GM21786 (cell line): ENCODE measurements at regions not wholly inside any gene's neighbourhood (a gene's known extent, or its start where the extent isn't known, plus 50 kb on each side); places are given as distances from the start of the nearest gene placed in this dataset.

Experiments
- ATAC-seq: cut with Tn5 transposase; IDR thresholded peaks from one replicate; pipeline ENCODE4 v1.9.1; 2021; ENCODE audit not compliant: unreplicated experiment

DNA sequence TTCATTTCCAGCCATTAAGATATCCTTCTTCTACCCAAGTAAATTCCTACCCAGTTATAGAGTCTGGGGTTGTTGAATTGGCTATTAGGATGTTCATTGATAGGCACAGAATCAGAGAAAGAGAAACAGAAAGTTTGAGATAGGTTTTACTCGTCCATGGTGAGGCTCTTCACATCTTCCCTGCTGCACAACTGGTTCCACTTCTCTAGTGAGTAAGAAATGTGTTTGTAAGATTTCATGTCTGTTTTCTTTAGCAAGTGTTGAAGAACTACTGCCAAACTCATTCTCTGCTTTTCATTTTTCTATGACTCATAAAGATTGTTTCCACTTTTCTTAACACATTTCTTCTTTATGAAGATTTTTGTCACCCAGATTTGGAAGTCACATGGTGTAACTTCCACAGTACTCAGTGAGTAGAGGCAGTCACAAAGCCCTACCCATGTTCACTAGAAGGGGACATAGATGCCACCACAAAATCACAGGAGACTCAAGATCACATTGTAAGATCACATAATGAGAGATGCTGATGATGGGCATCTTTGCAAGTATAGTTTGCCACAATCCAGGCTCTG, 152.3 kb downstream of the SNX7 start:
- ATAC-seq = peak; percentile 50

DNA sequence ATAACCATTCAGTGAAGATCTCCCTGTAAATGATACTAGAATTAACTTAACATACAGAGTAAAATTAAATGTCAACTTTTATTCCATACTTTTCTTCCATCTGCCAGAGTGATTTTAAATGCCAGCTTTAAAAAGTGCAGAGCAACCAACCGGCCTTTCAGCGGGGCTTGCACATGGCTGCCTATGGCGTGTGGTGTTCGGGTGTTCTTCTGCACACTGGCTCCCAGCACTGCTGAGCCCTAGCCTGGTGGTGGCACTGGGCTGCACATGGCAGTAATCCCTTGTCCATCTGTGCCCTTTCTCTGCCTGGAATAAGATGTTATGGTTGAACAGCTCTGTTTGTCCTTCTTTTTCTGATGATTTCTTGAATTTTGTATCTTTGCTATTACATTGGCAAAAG, 156.3 kb downstream of the SNX7 start:
- no peak for ATAC-seq

DNA sequence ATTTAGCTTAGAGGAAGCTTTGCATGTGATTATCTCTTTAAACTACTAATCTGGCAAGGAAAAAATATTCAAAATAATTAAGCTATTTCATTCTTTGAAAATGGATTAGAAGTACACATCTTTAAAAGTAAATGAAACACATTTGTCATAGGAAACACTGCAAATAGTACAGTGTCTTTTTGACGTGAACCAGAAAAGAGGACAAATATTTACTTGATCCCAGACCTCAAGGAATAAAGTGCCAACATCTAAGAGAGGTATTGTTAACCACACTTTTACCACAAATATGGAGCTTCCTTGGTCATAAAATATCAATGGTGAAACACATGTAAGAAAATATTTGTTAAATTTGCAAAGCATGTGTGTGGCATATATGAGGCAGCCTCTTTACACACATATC, 159.9 kb downstream of the SNX7 start:
- no peak for ATAC-seq

DNA sequence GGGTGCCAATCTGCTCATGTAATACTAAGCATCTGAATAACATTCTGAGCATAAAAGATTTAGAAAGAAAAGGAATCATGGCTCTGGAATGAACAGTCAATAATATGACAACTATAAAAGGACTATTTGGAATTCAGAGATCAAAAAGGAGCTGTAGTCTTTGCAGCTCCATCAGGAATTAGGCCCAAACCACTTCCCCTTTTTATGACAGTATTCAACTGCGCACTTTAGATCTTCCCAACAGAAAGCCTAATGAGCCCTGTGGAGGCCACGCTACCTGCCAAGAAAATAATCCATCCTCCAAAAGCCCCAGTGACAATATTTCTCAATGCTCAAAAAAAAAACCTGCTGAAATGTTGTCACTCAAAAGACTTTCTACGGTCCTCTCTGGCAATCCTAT, 163.2 kb downstream of the SNX7 start:
- ATAC-seq = no peak

DNA sequence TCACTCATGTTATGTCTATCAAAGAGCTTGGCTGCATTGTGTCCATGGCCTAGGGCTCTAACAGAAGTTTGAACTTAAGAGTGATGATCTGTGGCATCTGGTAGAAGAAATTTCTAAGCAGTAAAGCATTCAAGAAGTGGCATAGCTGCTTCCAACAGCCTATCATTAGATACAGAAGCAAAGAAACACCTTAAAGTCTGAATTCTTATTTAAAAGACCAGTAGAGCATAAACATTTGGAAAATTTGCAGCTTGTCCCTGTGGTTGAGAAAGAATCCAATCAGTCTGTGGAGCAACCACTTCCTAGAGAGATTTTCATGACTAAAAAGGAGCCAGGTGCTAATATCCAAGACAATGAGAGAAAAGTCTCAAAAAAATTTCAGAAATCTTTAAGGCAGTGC, 165.5 kb downstream of the SNX7 start:
- ATAC-seq = no peak

DNA sequence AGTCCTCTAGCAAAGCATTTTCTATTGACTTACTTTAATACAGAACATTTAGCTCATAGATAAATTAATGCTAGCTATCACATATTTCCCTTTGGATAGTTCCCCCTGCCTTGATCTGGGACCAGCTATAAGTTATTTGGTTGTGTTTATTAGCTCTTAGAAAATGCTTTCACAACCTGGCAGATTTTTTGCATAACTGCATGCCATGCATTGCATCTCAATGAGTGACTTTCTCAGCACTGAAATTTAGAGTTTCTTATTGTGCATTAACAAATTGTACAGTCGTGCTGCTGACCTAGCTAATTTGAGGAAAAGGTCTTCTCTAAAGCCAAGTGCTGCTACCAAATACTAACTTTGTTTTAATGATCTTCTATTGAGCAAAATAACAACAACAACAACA, 164.8 kb downstream of the PLPPR5 start:
- ATAC-seq = no peak
